ENCODE measurements at regions not wholly inside any gene's neighbourhood (a gene's known extent, or its start where the extent isn't known, plus 50 kb on each side); places are given as distances from the start of the nearest gene placed in this dataset.
"Not testable (repeated sequence)": the region's sequence is repeated elsewhere in the genome, so short reads cannot be mapped to it uniquely, and the experiment has no call there.

DNA sequence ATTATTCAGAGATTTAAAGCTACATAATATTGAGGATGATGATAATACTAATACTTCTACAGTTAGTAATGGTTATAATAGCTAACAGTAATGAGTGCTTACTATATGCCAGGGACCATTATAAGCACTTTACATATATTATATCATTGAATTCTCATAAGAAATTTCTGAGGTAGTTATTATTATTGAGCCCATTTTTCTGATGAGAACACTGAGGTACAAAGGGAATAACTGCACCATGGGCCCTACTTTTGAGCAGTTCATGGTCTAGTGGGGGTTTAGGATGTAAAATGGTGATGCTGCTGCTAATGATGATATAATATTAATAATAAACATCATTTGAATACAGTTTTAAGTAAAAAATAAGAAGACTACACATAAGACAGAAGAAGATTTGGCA is 64.2 kb upstream of the SPDL1 start:
- Mint-ChIP-seq H3K27ac (ENCODE audit: unreplicated experiment) (no peak overlapping the region), H3K4me1 (ENCODE audit: low read depth, unreplicated experiment) (no peaks in the 10 kb centered on the region), H3K27me3 (ENCODE audit: unreplicated experiment) (peaks cover under 1% of the 10 kb centered on the region), H3K36me3 (ENCODE audit: unreplicated experiment) (no peaks in the 10 kb centered on the region), H3K9me3 (ENCODE audit: unreplicated experiment) (peaks cover 4% of the 10 kb centered on the region), H3K4me3 (ENCODE audit: unreplicated experiment) (no peak overlapping the region)
- TF ChIP-seq, protein P1, sequence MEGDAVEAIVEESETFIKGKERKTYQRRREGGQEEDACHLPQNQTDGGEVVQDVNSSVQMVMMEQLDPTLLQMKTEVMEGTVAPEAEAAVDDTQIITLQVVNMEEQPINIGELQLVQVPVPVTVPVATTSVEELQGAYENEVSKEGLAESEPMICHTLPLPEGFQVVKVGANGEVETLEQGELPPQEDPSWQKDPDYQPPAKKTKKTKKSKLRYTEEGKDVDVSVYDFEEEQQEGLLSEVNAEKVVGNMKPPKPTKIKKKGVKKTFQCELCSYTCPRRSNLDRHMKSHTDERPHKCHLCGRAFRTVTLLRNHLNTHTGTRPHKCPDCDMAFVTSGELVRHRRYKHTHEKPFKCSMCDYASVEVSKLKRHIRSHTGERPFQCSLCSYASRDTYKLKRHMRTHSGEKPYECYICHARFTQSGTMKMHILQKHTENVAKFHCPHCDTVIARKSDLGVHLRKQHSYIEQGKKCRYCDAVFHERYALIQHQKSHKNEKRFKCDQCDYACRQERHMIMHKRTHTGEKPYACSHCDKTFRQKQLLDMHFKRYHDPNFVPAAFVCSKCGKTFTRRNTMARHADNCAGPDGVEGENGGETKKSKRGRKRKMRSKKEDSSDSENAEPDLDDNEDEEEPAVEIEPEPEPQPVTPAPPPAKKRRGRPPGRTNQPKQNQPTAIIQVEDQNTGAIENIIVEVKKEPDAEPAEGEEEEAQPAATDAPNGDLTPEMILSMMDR (IDR thresholded peaks at IDR 0.05; ENCODE audit: partially characterized antibody, unreplicated experiment), result no peak
- no peak for DNase-seq

DNA sequence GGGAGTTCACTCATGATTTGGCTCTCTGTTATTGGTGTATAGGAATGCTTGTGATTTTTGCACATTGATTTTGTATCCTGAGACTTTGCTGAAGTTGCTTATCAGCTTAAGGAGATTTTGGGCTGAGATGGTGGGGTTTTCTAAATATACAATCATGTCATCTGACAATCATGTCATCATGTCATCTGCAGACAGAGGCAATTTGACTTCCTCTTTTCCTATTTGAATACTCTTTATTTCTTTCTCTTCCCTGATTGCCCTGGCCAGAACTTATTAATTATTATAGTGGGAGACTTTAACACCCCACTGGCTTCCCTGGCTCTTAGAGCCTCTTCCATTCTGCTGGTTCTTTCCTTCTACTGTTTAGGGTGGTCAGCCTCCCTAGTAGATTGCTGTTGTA is 64.8 kb upstream of the SPDL1 start:
- H3K36me3 Mint-ChIP-seq (ENCODE audit: unreplicated experiment); H3K27me3 Mint-ChIP-seq (ENCODE audit: unreplicated experiment); DNase-seq; H3K4me1 Mint-ChIP-seq (ENCODE audit: low read depth, unreplicated experiment); H3K9me3 Mint-ChIP-seq (ENCODE audit: unreplicated experiment); H3K4me3 Mint-ChIP-seq (ENCODE audit: unreplicated experiment); H3K27ac Mint-ChIP-seq (ENCODE audit: unreplicated experiment): not testable (repeated sequence)

DNA sequence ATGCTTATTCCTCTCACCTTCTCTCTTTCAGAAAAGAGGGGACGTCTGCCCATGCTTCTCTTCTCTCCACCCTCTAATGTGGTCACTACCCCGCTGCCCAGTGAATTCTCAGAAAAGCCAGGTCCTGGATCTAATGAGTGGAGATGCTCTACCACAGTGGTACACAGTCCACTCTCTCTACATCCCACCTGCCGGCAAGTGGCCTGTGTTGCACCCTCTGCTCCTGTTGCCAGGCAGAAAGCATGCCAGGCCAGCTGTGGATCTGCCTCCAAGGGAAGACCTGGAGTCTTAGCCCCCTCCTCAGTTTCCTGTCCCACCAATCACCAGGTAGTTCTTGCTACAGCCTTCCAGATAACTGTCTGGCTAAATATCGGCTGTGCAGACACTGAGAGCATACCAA is 71.2 kb upstream of the SPDL1 start:
- no peak overlapping the region for H3K27ac Mint-ChIP-seq (ENCODE audit: unreplicated experiment)
- no peak for DNase-seq
- H3K4me1 Mint-ChIP-seq (ENCODE audit: low read depth, unreplicated experiment), result peaks cover 2% of the 10 kb centered on the region
- H3K9me3 Mint-ChIP-seq (ENCODE audit: unreplicated experiment), result peaks cover 6% of the 10 kb centered on the region
- peaks cover 5% of the 10 kb centered on the region for H3K27me3 Mint-ChIP-seq (ENCODE audit: unreplicated experiment)
- H3K4me3 Mint-ChIP-seq (ENCODE audit: unreplicated experiment), result no peak overlapping the region
- TF ChIP-seq, protein P1 (IDR thresholded peaks at IDR 0.05; ENCODE audit: partially characterized antibody, unreplicated experiment), result no peak
- no peaks in the 10 kb centered on the region for H3K36me3 Mint-ChIP-seq (ENCODE audit: unreplicated experiment)

DNA sequence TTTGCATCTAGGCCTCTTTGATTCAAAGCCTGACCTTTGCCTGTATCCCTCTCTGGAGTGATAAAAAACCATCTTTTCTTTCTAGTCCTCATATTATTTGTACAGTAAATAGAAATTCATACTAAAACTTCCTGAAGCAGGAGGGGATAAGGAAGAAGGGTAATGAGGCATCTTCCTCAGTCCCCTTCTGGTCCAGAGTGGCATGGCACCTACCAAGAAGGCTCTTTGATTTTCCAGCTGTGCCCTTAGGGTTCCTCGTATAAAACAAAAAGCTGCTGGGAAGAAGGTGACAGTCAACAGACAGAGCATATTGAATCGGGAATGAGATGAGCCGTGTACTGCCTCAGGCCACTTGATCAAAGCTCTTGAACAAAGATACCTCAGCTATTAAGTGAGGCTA is 71.9 kb upstream of the SPDL1 start:
- Mint-ChIP-seq H3K4me3 (ENCODE audit: unreplicated experiment) (no peak overlapping the region), H3K27me3 (ENCODE audit: unreplicated experiment) (peaks cover 5% of the 10 kb centered on the region), H3K36me3 (ENCODE audit: unreplicated experiment) (no peaks in the 10 kb centered on the region), H3K27ac (ENCODE audit: unreplicated experiment) (no peak overlapping the region), H3K9me3 (ENCODE audit: unreplicated experiment) (peaks cover 6% of the 10 kb centered on the region), H3K4me1 (ENCODE audit: low read depth, unreplicated experiment) (peaks cover 2% of the 10 kb centered on the region)
- TF ChIP-seq, protein P1 (IDR thresholded peaks at IDR 0.05; ENCODE audit: partially characterized antibody, unreplicated experiment), result no peak
- DNase-seq, result no peak

DNA sequence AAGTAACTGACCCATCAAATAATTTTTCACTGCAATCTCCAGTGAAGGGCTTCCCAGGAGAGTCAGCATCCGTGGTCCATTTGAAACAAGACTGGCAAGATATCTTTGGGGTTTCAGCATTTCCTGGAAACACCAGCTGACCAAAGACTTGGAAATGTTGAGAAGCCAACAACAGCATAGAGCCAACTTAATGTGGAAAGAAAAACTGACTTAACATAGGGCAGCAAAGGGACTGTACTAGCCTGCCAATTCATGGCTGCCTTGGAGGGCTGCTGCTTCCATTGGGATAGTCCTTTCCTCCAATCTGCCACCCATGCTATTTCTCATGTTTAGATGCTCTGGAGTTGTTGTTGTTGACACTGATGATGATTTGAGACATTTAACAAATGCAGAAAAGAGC is 76.5 kb upstream of the SPDL1 start:
- DNase-seq, result no peak
- Mint-ChIP-seq H3K36me3 (ENCODE audit: unreplicated experiment) (no peaks in the 10 kb centered on the region), H3K27ac (ENCODE audit: unreplicated experiment) (no peak overlapping the region), H3K9me3 (ENCODE audit: unreplicated experiment) (no peaks in the 10 kb centered on the region), H3K4me1 (ENCODE audit: low read depth, unreplicated experiment) (no peaks in the 10 kb centered on the region), H3K27me3 (ENCODE audit: unreplicated experiment) (no peaks in the 10 kb centered on the region), H3K4me3 (ENCODE audit: unreplicated experiment) (no peak overlapping the region)
- TF ChIP-seq, protein P1 (IDR thresholded peaks at IDR 0.05; ENCODE audit: partially characterized antibody, unreplicated experiment), result no peak

DNA sequence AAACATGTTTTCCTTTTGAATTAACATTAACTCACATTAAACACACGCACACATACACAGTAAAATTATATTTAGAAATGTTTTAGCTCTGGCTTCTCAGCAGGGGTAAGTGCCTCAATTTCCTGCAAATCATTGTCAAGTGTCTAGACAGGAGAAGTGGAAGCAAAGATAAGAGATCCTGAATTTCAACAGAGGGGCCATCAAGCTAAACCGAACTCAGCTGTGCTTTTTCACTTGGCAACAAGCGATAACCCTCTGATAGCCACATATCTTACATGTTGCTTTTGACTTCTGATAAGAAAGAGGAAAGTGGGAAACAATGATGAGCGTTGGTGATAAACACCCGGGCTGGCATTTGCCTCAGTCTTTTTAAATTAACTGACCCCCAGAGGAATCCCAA is 79.7 kb upstream of the SPDL1 start:
- H3K9me3 Mint-ChIP-seq (ENCODE audit: unreplicated experiment), result no peaks in the 10 kb centered on the region
- TF ChIP-seq, protein P1 (IDR thresholded peaks at IDR 0.05; ENCODE audit: partially characterized antibody, unreplicated experiment), result no peak
- no peak overlapping the region for H3K27ac Mint-ChIP-seq (ENCODE audit: unreplicated experiment)

More for the DNA sequence above, 79.7 kb upstream of the SPDL1 start:
- DNase-seq, result no peak
- no peaks in the 10 kb centered on the region for H3K4me1 Mint-ChIP-seq (ENCODE audit: low read depth, unreplicated experiment)
- no peaks in the 10 kb centered on the region for H3K36me3 Mint-ChIP-seq (ENCODE audit: unreplicated experiment)
- H3K4me3 Mint-ChIP-seq (ENCODE audit: unreplicated experiment), result no peak overlapping the region
- H3K27me3 Mint-ChIP-seq (ENCODE audit: unreplicated experiment), result no peaks in the 10 kb centered on the region
